ENCODE measurements at regions not wholly inside any gene's neighbourhood (a gene's known extent, or its start where the extent isn't known, plus 50 kb on each side); places are given as distances from the start of the nearest gene placed in this dataset.

- ChIA-PET POLR2A (no interaction called here), RAD21 (ENCODE audit: unreplicated experiment) (no interaction called here), SMC1A (ENCODE audit: uncharacterized antibody, unreplicated experiment) (no interaction called here), CTCF (no interaction called here)
- no peak for FAIRE-seq
- no peak overlapping the region for H2AFZ ChIP-seq (ENCODE audit: control insufficient read depth, low read depth, low read length)
- H3K27me3 ChIP-seq (replicated peaks in 1 of 2; ENCODE audit: control insufficient read depth in 2 of 2, insufficient read depth in 2 of 2, low read length in 1 of 2), result no peaks in the 10 kb centered on the region
- H3K9ac ChIP-seq (ENCODE audit: control insufficient read depth, insufficient read depth, low read length), result no peak overlapping the region
- H3K9me3 ChIP-seq (replicated peaks; ENCODE audit: control insufficient read depth, insufficient read depth, low read length), result no peaks in the 10 kb centered on the region
- no peak for DNase-seq (ENCODE audit: low read depth, low spot score)
- 31% methylated on average over 2 of the region's 2 CpGs for WGBS (ENCODE audit: insufficient coverage, insufficient replicate concordance, low lambda C conversion rate, missing lambda C conversion rate)
- H3K4me3 ChIP-seq, result no peak overlapping the region
- no peak for ATAC-seq
- no peak overlapping the region for H3K27ac ChIP-seq (ENCODE audit: control insufficient read depth, insufficient read depth)
- in situ Hi-C loops (cut with MboI), result no loop called here
- no peaks in the 10 kb centered on the region for H3K4me1 ChIP-seq (ENCODE audit: control insufficient read depth, insufficient read depth, low read length)
- BruUV-seq (replicated peaks), result no TSS peak
- no peak overlapping the region for H3K4me2 ChIP-seq (ENCODE audit: control insufficient read depth, insufficient read depth)
- H3K79me2 ChIP-seq (ENCODE audit: control insufficient read depth, insufficient read depth, low read length), result no peaks in the 10 kb centered on the region
- intact Hi-C loops (cut with micrococcal nuclease; ENCODE audit: unreplicated experiment), result no loop called here
- H4K20me1 ChIP-seq (ENCODE audit: control insufficient read depth, insufficient read depth), result no peaks in the 10 kb centered on the region
- no peaks in the 10 kb centered on the region for H3K36me3 ChIP-seq (ENCODE audit: control insufficient read depth in 2 of 2, insufficient read depth in 2 of 2, low read length in 1 of 2)
- TF ChIP-seq POU2F2 (IDR thresholded peaks at IDR 0.05; ENCODE audit: borderline replicate concordance, low read depth, low read length), result no peak
- TF ChIP-seq, protein P1, sequence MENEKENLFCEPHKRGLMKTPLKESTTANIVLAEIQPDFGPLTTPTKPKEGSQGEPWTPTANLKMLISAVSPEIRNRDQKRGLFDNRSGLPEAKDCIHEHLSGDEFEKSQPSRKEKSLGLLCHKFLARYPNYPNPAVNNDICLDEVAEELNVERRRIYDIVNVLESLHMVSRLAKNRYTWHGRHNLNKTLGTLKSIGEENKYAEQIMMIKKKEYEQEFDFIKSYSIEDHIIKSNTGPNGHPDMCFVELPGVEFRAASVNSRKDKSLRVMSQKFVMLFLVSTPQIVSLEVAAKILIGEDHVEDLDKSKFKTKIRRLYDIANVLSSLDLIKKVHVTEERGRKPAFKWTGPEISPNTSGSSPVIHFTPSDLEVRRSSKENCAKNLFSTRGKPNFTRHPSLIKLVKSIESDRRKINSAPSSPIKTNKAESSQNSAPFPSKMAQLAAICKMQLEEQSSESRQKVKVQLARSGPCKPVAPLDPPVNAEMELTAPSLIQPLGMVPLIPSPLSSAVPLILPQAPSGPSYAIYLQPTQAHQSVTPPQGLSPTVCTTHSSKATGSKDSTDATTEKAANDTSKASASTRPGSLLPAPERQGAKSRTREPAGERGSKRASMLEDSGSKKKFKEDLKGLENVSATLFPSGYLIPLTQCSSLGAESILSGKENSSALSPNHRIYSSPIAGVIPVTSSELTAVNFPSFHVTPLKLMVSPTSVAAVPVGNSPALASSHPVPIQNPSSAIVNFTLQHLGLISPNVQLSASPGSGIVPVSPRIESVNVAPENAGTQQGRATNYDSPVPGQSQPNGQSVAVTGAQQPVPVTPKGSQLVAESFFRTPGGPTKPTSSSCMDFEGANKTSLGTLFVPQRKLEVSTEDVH (IDR thresholded peaks at IDR 0.05; ENCODE audit: low read depth, partially characterized antibody), result no peak
- no peak for TF ChIP-seq MEF2B (IDR thresholded peaks at IDR 0.05; ENCODE audit: partially characterized antibody, poor library complexity, severe bottlenecking)
- TF ChIP-seq NFXL1 (IDR thresholded peaks at IDR 0.05; ENCODE audit: borderline replicate concordance), result no peak
- no peak for TF ChIP-seq WRNIP1 (IDR thresholded peaks at IDR 0.05; ENCODE audit: borderline replicate concordance, low read depth, low read length)
- no peak for TF ChIP-seq RB1 (IDR thresholded peaks at IDR 0.05; ENCODE audit: borderline replicate concordance)
- no peak for TF ChIP-seq MXI1 (IDR thresholded peaks at IDR 0.05; ENCODE audit: low read depth, low read length)
- no peak for TF ChIP-seq NFYA (IDR thresholded peaks at IDR 0.05; ENCODE audit: borderline replicate concordance, low read depth, low read length)
- no peak for TF ChIP-seq SREBF1 (IDR thresholded peaks at IDR 0.05; ENCODE audit: low read length)
- TF ChIP-seq SMAD5 (IDR thresholded peaks at IDR 0.05; ENCODE audit: low read depth), result no peak
- no peak for TF ChIP-seq TARDBP (IDR thresholded peaks at IDR 0.05; ENCODE audit: borderline replicate concordance)
- TF ChIP-seq ZNF24 (IDR thresholded peaks at IDR 0.05), result no peak
- no peak for TF ChIP-seq PRDM15 (CRISPR knock-in tag; IDR thresholded peaks at IDR 0.05)
- TF ChIP-seq HCFC1 (IDR thresholded peaks at IDR 0.05; ENCODE audit: low read length), result no peak
- no peak for TF ChIP-seq E2F4 (IDR thresholded peaks at IDR 0.05; ENCODE audit: low read depth, low read length)
- no peak for TF ChIP-seq TCF7 (IDR thresholded peaks at IDR 0.05; ENCODE audit: borderline replicate concordance)
These were observed 218.8 kb upstream of the MMS22L start for GRCh38 chr6:97501853-97502252.

Measured in GM12878 (cell line).